H1 (cell line): ENCODE measurements at regions not wholly inside any gene's neighbourhood (a gene's known extent, or its start where the extent isn't known, plus 50 kb on each side); places are given as distances from the start of the nearest gene placed in this dataset.

ENCODE experiments used
- CTCF ChIA-PET: fragments of 300-600 bp; sonication (Branson Sonifier 250); formaldehyde crosslinking; loops from one replicate; lab custom pipeline; 2021; ENCODE audit not compliant: partially characterized antibody; lab: Charles Lee
- POLR2A ChIA-PET: fragments of 300-600 bp; sonication (Branson Sonifier 250); formaldehyde crosslinking; loops from one replicate; lab custom pipeline; 2021; ENCODE audit warnings: inconsistent platforms; ENCODE audit not compliant: partially characterized antibody; lab: Charles Lee
- DNase-seq, 2 experiments: peaks; one replicate each; pipeline versions ENCODE4 v3.0.0 to v3.0.0-alpha.2; 2010 to 2022; ENCODE audit warnings: low spot score in 2 of 2, low read depth in 1 of 2, mixed read lengths in 1 of 2
- FAIRE-seq: peaks from 2 replicates; lab custom pipeline; 2011; peaks lifted over from hg19 to GRCh38; lab: Jason Lieb, UNC
- H2AFZ ChIP-seq: 2 replicates; pipeline ENCODE4 v1.8.1; 2012; ENCODE audit warnings: low read length, inconsistent platforms
- H2AK5ac ChIP-seq: 2 replicates; pipeline ENCODE4 v1.6.1; 2013; ENCODE audit warnings: low read depth, low read length
- H2BK120ac ChIP-seq: replicated peaks from 2 replicates; pipeline ENCODE3; 2013; ENCODE audit warnings: low read depth, low read length, inconsistent platforms
- H2BK12ac ChIP-seq: 2 replicates; pipeline ENCODE4 v1.6.1; 2013; ENCODE audit warnings: low read depth, low read length
- H2BK15ac ChIP-seq: 2 replicates; pipeline ENCODE4 v1.6.1; 2013; ENCODE audit warnings: low read length
- H2BK20ac ChIP-seq: 2 replicates; pipeline ENCODE4 v1.6.1; 2013; ENCODE audit warnings: low read length
- H2BK5ac ChIP-seq: 2 replicates; pipeline ENCODE4 v1.6.1; 2013; ENCODE audit warnings: low read depth, low read length
- H3K14ac ChIP-seq: 2 replicates; pipeline ENCODE4 v1.6.1; 2013; ENCODE audit warnings: inconsistent platforms; ENCODE audit not compliant: insufficient read length
- H3K18ac ChIP-seq: 2 replicates; pipeline ENCODE4 v1.6.1; 2013; ENCODE audit warnings: low read length; ENCODE audit errors: extremely low read depth
- H3K23ac ChIP-seq: 2 replicates; pipeline ENCODE4 v1.6.1; 2013; ENCODE audit warnings: inconsistent platforms; ENCODE audit not compliant: insufficient read length
- H3K23me2 ChIP-seq: 2 replicates; pipeline ENCODE4 v1.6.1; 2013; ENCODE audit warnings: low read depth, low read length
- H3K27ac ChIP-seq: 2 replicates; pipeline ENCODE4 v1.6.1; 2011; ENCODE audit warnings: low read depth, low read length, inconsistent platforms
- H3K27me3 ChIP-seq, 4 experiments: replicated peaks in 1 of 4; 1 replicate in 1 of 4; 2 replicates in 3 of 4; pipeline versions ENCODE4 v1.6.1 to v1.8.1; 2011 to 2013; ENCODE audit warnings: low read length in 3 of 4, mild to moderate bottlenecking in 3 of 4, inconsistent platforms in 2 of 4, mixed read lengths in 2 of 4, moderate library complexity in 1 of 4; ENCODE audit not compliant: control insufficient read depth in 3 of 4, insufficient read depth in 3 of 4; ENCODE audit errors: extremely low read depth in 1 of 4
- H3K36me3 ChIP-seq, 4 experiments: 2 replicates each; pipeline versions ENCODE4 v1.6.1 to v1.8.1; 2011 to 2013; ENCODE audit warnings: mild to moderate bottlenecking in 4 of 4, low read length in 3 of 4, moderate library complexity in 2 of 4, control low read depth in 1 of 4, inconsistent platforms in 1 of 4; ENCODE audit not compliant: insufficient read depth in 4 of 4, control insufficient read depth in 2 of 4
- H3K4ac ChIP-seq: replicated peaks from 2 replicates; pipeline ENCODE3; 2013; ENCODE audit warnings: low read length, low read depth, mixed read lengths, inconsistent platforms; ENCODE audit not compliant: insufficient read length
- H3K4me1 ChIP-seq, 4 experiments: replicated peaks in 1 of 4; 1 replicate in 1 of 4; 2 replicates in 3 of 4; pipeline versions ENCODE4 v1.6.1 to v1.8.1; 2011 to 2013; ENCODE audit warnings: low read length in 3 of 4, inconsistent platforms in 2 of 4, mixed read lengths in 1 of 4; ENCODE audit not compliant: insufficient read depth in 4 of 4, control insufficient read depth in 3 of 4
- H3K4me2 ChIP-seq, 2 experiments: 2 replicates each; pipeline versions ENCODE4 v1.6.1 to v1.8.1; 2011 to 2013; ENCODE audit warnings: low read depth in 2 of 2, low read length in 2 of 2, control low read depth in 1 of 2, inconsistent platforms in 1 of 2, mild to moderate bottlenecking in 1 of 2; ENCODE audit not compliant: insufficient read depth in 1 of 2
- H3K4me3 ChIP-seq, 4 experiments: fragments of 200-600, 300-600 bp in 1 of 4; sonication (generic), shearing (Covaris generic), sonication (Bioruptor Twin) in 1 of 4; 2 replicates each; pipeline versions ENCODE4 v1.5.1 to v1.8.1; 2011 to 2016; ENCODE audit warnings: low read length in 4 of 4, low read depth in 3 of 4, control low read depth in 2 of 4, inconsistent platforms in 2 of 4, mild to moderate bottlenecking in 2 of 4, mixed read lengths in 1 of 4, moderate library complexity in 1 of 4; ENCODE audit not compliant: insufficient read depth in 2 of 4; ENCODE audit errors: extremely low read depth in 1 of 4
- H3K56ac ChIP-seq: replicated peaks from 2 replicates; pipeline ENCODE3; 2013; ENCODE audit warnings: low read depth, mild to moderate bottlenecking, mixed read lengths, low read length, inconsistent platforms; ENCODE audit not compliant: insufficient read length
- H3K79me1 ChIP-seq: 2 replicates; pipeline ENCODE4 v1.6.1; 2013; ENCODE audit warnings: low read depth, low read length, control low read depth
- H3K79me2 ChIP-seq, 2 experiments: 2 replicates each; pipeline versions ENCODE4 v1.6.1 to v1.8.1; 2012 to 2013; ENCODE audit warnings: low read length in 2 of 2, mild to moderate bottlenecking in 2 of 2, inconsistent platforms in 1 of 2; ENCODE audit not compliant: insufficient read depth in 2 of 2, control insufficient read depth in 1 of 2
- H3K9ac ChIP-seq, 4 experiments: replicated peaks in 1 of 4; 1 replicate in 1 of 4; 2 replicates in 3 of 4; pipeline versions ENCODE4 v1.6.1 to v1.8.1; 2011 to 2013; ENCODE audit warnings: low read depth in 3 of 4, low read length in 3 of 4, control low read depth in 2 of 4, mild to moderate bottlenecking in 2 of 4, moderate library complexity in 2 of 4, inconsistent platforms in 1 of 4; ENCODE audit errors: extremely low read depth in 1 of 4
- H3K9me3 ChIP-seq, 2 experiments: 2 replicates each; pipeline versions ENCODE4 v1.6.1 to v1.8.1; 2012 to 2013; ENCODE audit warnings: mild to moderate bottlenecking in 2 of 2, moderate library complexity in 2 of 2, control low read depth in 1 of 2, inconsistent platforms in 1 of 2, low read depth in 1 of 2, low read length in 1 of 2, mixed read lengths in 1 of 2; ENCODE audit not compliant: insufficient read depth in 2 of 2
- H4K20me1 ChIP-seq, 2 experiments: replicated peaks in 1 of 2; 2 replicates each; pipeline versions ENCODE3 to v1.8.1; 2011 to 2013; ENCODE audit warnings: inconsistent platforms in 2 of 2, low read length in 2 of 2, mild to moderate bottlenecking in 1 of 2; ENCODE audit not compliant: insufficient read depth in 2 of 2, control insufficient read depth in 1 of 2
- H4K5ac ChIP-seq: 2 replicates; pipeline ENCODE4 v1.6.1; 2013; ENCODE audit warnings: low read length, low read depth, mixed read lengths, inconsistent platforms; ENCODE audit not compliant: insufficient read length
- H4K8ac ChIP-seq: 2 replicates; pipeline ENCODE4 v1.8.0; 2013; ENCODE audit warnings: mild to moderate bottlenecking, moderate library complexity, low read length, inconsistent platforms; ENCODE audit not compliant: insufficient read depth; ENCODE audit errors: extremely low read depth
- H4K91ac ChIP-seq: replicated peaks from 2 replicates; pipeline ENCODE3; 2013; ENCODE audit warnings: low read length, mixed read lengths, inconsistent platforms; ENCODE audit not compliant: insufficient read length
- WGBS, 2 experiments: shearing (Covaris generic) in 1 of 2; methylation state at CpG; one replicate each; pipeline versions ENCODE4 v1.1.6 to v1.1.7; 2013 to 2015; ENCODE audit warnings: low lambda C conversion rate in 2 of 2, mixed read lengths in 2 of 2, inconsistent platforms in 1 of 2, low coverage in 1 of 2, missing lambda C conversion rate in 1 of 2; ENCODE audit not compliant: insufficient replicate concordance in 2 of 2, insufficient coverage in 1 of 2, insufficient read length in 1 of 2; ENCODE audit errors: extremely low coverage in 1 of 2, missing lambda C conversion rate in 1 of 2; 5-methylcytosine and 5-hydroxymethylcytosine counted together

DNA sequence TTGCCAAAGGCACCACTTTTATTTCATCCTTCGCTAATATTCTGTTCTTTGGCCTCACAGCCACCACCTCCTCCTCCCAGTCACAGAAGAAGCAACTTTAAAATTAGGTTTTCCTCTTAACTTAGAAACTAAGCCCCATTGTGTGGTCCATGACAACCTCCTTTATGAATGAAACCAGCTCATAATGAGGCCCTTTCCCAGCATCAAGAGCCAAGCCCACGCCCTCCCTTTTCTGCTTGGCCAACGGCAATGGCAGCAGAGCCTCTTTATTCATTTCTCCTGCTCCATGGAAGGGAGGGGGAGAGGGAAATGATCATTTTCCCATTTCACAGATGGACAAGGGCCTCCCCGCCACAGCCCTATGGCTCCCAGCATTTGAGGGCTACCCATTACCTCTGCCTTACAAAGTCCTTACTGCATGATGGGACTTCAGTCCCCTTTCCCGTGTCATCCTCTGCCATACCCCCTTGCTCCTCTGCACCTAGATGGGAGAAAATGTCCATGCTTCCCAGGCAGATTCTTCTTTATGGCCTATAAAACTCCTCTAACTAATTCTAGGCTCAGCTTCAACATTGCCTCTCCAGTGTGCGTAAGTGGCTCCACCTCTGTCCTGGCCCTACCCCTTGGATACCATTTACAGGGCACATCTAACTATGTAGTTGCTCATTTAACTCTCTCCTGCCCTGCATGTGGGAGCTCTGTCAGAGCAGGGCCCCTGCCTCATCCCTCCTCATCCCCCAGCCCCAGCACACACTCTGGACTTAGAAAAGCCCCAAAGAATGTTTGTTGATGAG, 475.5 kb downstream of the RPS24 start:
- no peak overlapping the region for H3K27ac ChIP-seq
- no peak overlapping the region for H3K56ac ChIP-seq
- FAIRE-seq = no peak
- no peak overlapping the region for H2AFZ ChIP-seq
- H3K9ac ChIP-seq = no peak overlapping the region
- no peaks in the 10 kb centered on the region for H3K23me2 ChIP-seq
- H3K14ac ChIP-seq = no peak overlapping the region
- H3K4me2 ChIP-seq = no peak overlapping the region
- ChIA-PET POLR2A (no interaction called here), CTCF (interaction anchor here (0.6 to 1.5 kb wide), 6 partner anchors 18 to 219 kb away, joined by 3 to 4 read pairs (median 3); no protein-coding TSS in a partner anchor)
- H2BK20ac ChIP-seq = no peak overlapping the region
- no peak for DNase-seq
- 88% methylated on average over 6 of the region's 6 CpGs; no CpG with 5 or more reads in 1 of the 2 experiments for WGBS, 2 experiments
- no peak overlapping the region for H2AK5ac ChIP-seq
- no peaks in the 10 kb centered on the region for H3K36me3 ChIP-seq
- no peak overlapping the region for H2BK120ac ChIP-seq
- no peak overlapping the region for H3K18ac ChIP-seq
- no peak overlapping the region for H2BK5ac ChIP-seq
- no peaks in the 10 kb centered on the region for H3K27me3 ChIP-seq
- no peak overlapping the region for H4K8ac ChIP-seq
- peaks cover 0 to 3% of the 10 kb centered on the region in 2 experiments; a peak in 1 of 4 replicates for H3K9me3 ChIP-seq
- H3K79me2 ChIP-seq = no peaks in the 10 kb centered on the region
- no peak overlapping the region for H3K4me3 ChIP-seq
- H3K23ac ChIP-seq = no peak overlapping the region
- H3K4ac ChIP-seq = no peak overlapping the region
- H3K79me1 ChIP-seq = no peaks in the 10 kb centered on the region
- H2BK15ac ChIP-seq = no peak overlapping the region
- no peaks in the 10 kb centered on the region for H3K4me1 ChIP-seq
- H2BK12ac ChIP-seq = no peak overlapping the region
- H4K5ac ChIP-seq = no peak overlapping the region
- no peaks in the 10 kb centered on the region for H4K20me1 ChIP-seq
- H4K91ac ChIP-seq = no peak overlapping the region
